GM19452 (cell line): ENCODE measurements at regions not wholly inside any gene's neighbourhood (a gene's known extent, or its start where the extent isn't known, plus 50 kb on each side); places are given as distances from the start of the nearest gene placed in this dataset.

Experiments used
- ATAC-seq: cut with Tn5 transposase; IDR thresholded peaks from one replicate; pipeline ENCODE4 v1.9.1; 2021; ENCODE audit not compliant: unreplicated experiment

DNA sequence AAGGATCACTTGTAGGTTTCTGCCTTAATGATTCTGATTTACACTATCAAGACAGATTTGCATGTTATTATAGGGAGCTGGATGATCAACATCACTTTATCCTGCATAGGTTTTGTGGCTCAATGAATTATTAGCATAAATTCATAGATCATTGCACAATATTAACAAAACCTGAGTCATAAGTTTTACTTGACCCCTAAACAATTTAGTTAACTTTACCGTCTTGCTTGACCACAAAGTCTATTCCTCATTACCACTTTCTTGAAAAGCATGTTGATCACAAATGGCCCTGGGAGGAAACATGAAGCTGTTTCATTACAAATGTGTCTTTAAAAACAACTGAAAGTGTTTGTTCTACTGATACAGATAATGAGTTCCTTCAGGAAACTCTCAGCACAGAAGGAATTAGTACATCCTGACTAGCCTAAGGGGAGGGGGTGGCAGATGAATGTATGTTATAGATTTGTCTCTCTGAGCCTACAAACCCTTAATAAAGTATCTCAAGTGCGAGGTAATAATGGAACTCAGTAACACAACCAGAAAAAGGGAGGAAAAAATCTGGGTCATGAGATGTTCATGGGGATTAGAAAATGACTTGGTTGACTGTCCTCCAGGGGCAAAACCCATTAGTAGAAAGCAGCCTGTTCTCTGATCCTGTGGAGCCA is 303.4 kb downstream of the PIK3C3 start:
- no peak for ATAC-seq

DNA sequence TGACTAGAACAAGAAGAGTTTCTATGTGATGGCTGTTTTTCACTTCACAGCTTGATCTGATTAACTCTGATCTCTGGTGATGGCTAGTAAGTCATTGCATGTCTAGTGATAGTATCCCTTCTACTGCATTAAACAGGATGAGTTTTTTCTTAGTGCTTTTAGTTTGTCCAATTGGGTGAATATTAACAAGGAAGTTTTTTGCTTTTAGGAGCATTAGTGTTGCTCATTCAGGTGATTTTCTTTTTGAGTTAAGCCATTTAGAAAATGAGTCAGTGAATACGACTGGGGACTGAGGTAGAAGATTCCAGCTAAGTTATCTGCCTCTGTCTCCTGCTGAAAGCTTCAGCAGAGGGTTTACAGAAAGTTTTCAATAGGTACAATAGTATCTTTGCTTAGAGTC is 306.7 kb downstream of the PIK3C3 start:
- ATAC-seq = no peak

DNA sequence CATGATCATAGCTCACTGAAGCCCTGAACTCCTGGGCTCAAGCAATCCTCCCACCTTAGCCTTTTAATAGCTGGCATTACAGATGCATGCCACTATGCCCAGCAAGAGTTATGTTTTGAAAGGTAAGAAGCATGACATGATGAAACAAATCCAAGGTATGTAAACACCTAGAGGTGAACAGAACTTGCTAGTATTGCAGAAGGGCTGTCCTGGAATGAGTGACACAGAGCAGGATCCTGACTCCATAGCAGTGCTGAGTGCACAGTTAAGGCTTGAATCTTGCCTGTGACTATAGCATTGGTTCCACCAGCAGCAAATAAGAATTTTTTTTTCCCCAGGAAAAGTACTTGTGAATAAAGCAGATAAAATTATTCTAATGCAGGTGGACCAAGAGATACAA is 309.5 kb downstream of the PIK3C3 start:
- no peak for ATAC-seq

DNA sequence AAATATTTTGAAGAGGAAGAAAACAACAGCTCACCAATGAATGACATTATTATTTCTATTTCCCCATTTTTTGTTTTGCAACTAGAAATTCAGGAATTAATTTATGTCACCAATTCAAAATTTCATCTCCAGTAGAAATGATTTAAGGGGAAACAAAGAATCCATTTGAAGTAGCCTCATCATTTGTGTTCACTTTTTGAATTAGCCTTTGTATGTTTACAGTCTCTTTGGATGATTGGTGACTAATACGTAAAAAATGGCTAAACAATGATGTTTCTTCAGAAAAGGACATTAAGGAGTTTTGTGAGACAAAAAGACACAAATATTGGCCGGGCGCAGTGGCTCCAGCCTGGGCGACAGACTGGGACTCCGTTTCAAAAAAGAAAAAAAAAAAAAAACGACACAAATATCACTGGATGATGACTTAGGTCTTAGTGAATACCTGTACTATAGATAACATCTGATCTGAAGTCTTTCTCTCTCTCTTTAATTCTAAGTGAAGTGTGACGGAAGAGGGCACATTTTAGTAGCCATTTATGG is 313.2 kb downstream of the PIK3C3 start:
- ATAC-seq = no peak

DNA sequence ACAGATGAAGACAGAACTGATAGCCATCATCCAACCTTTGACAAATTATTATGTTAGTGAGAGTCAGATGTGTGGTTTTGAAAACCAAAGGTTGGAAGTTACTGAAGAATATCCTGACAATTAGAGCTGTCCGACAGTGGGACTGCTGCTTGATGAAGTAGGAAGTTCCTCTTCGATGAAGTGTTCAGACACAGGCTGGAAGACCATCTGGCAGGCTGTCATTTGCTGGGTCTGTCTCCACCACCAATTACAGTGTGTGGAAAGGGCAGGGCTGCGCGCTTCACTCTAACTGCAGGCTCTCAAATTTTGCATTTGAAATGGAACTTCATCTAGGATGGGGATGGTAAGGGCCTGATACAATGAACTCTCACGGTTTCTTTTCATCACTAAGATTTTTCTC is 313.8 kb downstream of the PIK3C3 start:
- no peak for ATAC-seq

DNA sequence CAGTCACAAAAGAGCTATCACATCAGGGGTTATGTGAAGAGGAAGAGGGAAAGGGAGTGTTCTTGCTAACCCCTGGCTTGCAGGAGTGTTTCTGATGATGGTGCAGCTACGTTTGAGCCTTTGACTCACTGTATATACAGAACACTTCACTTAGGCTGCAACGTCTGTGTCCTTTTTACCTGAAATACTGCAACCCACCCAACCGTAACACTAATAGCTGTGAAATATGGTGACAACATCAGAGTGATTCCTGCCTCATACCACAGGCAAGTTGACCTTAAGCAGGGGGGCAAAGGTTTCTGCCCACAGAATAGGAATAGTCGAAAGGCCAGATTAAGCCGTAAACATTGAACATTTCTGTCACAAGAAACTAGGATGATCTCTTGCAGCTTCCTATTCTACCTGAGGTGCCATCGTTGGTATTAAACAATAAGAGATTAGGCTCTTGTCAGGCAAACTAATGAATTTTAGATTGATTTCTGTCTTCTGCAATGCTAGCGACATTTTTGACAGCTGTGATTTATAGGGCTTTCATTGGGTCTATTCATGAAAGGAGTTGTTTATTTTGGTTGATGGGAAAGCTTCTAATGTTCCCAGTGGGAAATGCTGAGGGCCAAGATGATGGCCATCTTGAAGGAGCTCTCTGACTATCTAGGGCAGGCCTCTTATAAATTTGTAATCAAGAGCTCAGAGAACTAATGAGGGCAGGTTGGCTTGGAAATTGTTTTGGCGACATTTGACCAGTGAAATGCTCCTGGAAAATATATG is 316.8 kb downstream of the PIK3C3 start:
- ATAC-seq = no peak

DNA sequence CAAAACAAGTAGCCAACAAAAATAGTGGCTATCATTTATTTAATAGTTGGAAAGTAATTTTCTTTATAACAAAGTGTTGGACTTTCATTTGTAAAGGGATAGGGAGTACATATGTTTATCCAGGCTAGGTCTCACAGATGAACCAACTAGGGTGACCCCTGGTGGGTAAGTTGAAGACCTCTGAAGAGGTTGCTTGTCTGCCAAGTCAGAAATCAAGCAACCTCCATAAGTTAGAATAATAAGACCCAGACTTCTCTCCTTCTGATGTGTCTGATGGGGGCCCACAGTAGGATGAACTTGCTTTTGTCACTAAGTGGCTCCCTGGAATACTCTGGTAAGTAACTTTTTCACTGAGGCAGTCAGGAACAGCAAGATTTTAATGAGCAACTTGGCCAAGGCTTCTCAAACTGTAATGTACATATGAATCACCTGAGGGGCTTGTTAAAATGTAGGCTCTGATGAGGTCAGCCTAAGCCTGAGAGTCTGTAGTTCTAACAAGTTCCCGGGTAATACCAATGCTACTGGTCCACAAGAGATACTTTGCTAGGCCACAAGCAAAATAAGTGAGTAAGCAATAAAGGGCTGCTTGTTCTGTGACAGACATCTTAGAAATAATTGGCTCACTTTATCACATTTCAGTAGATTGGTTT is 319.6 kb downstream of the PIK3C3 start:
- no peak for ATAC-seq

DNA sequence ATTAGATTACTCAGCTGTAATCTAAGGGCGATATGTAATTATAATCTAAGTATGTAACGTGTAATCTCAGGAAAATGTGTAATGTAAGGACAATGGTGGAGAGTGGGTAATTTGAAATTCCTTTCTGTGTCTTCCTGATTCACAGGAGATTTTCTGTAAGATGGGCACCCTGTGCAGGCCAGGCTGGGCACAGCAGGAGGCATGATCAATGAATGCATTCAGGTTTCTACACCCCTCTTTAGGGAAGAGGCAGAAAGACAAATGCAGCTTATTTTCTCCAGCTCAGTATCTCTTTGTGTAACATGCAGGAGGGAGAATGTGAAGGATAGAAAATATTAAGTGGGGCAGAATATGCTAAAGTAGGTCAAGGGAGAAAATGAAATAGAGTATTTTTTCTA is 320.1 kb downstream of the PIK3C3 start:
- no peak for ATAC-seq

DNA sequence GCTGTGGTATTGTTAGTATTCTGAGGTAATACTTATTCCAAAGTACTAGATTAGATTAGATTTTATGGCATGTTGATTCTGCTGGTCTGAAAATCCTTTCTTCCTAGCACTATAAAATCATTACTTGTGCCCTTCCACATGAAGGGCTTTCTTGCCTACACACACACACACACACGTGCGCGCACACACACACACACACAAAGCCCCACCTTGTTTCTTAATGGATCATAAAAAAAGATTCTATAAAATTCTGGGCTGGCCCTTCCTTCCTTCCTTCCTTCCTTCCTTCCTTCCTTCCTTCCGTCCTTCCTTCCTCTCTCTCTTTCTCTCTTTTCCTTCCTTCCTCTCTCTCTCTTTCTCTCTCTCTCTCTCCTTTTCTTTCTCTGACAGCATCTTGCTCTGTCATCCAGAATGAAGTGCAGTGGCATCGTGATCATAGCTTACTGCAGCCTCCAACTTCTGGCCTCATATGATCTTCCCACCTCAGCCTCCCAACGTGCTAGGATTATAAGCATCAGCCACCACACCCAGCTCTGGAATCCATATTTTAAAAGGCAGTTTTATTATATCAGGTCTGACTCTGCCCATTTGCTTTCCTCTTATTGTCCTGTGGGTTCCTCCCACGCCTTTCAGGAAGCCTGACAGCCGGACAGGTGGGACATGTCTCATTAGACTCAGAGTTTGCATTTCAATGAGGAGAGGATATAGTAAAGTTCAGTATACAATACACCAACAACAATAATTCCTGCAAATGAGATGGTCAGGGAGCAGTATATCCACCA is 321.1 kb downstream of the PIK3C3 start:
- no peak for ATAC-seq

DNA sequence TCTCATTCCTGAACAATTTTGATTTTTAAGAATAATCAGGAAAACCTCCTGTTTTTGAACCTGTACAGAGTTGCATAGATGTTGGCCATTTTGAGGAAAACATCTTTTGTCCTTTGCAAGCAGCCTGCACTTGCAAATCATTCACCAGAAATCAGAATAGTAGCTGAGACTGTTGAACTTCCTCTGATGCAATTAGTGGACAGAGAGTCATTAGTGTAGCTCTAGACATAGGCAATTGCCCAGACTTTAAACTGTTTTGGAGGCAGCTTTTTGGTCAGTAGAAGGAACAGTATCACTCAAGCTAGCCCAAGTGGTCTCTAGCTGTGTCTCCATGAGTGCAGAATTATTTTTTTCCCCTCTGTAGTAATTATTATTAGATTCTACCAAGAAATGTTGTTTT is 326.1 kb downstream of the PIK3C3 start:
- no peak for ATAC-seq

DNA sequence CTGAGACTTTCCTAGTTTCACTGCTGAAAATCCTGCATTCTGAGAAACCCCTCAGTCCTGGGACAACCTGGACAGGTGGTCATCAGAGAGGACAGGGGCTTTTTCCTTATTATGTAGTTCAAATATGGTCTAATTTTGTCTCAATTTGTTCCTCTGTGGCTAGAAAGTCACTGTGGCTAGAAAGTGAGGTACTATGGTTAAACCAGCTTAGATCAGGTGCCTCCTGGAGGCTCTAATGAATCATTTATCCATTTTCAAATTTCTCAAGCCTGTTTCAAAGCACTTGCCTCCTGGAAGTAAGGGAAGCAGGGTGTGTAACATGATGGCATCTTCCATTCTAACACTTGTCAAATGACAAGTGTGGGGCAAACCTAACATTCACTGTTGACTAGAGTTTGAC is 326.8 kb downstream of the PIK3C3 start:
- ATAC-seq = no peak

DNA sequence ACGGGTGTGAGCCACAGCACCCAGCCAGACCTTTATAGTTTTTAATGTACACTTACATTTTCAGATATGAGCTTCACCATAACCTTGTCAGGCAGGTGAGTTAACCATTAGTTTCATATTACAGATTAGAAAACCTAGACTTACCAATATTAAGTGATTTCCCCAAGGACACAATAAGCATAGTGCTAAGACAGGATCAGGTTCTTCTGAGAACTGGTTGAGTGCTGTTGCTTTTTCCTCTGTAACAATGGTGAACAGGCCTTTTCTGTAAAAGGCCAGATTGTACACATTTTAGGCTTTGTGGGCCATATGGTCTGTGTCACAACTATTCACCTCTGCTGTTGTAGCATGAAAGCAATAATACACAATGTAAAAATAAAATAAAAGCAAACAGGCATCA is 332.0 kb downstream of the PIK3C3 start:
- ATAC-seq = peak; percentile 70

DNA sequence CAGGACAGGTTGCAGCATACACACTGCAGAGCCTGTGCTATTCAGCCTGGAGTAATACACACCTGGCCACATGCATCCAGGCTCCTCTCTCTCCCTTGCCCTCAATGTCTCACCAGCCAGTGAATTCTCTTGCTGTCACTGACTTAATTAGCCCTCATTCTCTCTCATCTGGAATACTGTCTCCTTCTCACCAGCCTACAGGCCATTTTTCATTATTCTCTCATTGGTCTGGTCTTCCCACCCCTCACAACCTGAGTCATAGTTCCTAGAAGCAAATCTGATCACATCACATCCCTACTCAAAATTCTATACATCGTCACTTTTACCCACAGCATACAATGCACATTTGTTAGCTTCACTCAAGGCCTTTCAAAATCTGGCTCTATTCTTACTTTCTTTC is 333.1 kb downstream of the PIK3C3 start:
- ATAC-seq = no peak

DNA sequence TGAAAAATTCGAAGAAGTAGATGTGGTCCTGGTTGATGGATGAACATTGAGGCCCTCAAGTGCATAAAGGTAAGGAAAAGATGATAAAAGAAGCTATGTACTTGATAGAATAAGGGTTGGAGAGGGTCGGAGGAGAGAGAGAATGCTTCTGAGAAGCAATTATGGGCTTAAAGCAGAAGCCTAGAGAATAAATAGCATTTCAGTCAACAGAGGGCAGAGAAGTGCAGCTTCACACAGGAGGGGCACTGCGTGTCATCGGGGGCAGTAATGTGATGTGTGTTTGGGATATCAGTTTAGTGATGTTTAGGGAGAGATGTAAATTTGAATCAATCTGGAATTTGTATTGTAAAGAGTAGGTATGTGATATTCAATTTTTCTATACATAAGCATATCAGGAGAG is 334.5 kb downstream of the PIK3C3 start:
- no peak for ATAC-seq

DNA sequence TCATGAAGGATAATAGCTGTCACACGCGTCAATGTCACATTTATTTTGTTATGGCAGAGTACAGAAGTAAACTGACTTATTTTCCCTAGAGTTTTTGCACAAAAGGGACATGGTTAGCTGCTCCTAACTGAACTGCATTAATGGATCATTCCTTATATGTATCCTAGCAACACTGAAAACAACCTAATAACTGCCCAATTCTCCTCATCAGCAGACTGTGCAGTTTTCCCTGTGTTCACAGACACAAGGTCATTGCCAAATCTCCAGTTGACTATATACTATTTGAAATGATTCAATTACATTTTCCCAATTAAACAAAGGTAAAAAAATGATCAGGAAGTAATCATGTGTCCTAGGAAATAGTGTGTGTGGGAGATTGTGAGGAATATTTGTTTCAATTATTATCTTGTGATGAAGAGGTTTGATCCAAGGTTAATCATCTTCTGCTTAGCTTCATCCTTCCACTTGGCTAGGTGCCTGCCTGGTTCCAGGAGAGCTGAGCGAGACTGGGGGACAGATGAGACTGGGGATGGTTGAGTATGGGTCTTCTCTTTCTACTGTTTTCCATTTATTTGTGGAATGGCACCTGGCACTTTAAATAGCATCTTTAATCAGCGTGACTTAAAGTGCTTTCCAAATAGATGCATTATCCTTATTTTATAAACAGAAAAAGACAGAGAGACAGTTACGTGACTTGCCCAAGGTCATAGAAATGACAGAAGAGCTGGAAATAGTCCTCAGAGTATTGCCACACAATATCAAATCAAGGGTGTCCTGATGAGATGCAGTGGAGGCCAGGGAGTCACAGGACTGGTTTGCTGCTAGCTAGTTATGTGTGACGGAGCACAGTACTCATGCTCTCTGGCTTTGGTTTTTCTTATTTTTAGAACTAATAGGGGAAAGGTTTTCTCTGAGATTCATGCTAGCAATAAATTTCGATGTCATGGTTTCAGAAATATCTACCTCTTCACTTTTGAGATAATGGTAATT is 335.6 kb downstream of the PIK3C3 start:
- no peak for ATAC-seq

DNA sequence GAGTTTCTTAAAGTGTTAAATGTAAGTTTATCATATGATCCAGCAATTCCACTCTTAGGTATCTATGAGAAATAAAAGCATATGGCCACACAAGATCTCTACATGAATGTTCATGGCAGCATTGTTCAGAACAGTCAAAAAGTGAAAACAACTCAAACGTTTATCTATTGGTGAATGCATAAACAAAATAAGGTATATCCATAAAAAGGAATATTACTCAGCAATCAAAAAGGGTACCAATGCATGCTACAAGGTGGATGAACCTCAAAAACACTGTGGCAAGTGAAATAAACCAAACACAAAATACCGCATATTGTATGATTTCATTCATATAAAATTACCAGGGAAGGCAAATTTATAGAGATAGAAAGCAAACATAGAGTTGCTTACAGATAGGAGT is 337.6 kb downstream of the PIK3C3 start:
- no peak for ATAC-seq

DNA sequence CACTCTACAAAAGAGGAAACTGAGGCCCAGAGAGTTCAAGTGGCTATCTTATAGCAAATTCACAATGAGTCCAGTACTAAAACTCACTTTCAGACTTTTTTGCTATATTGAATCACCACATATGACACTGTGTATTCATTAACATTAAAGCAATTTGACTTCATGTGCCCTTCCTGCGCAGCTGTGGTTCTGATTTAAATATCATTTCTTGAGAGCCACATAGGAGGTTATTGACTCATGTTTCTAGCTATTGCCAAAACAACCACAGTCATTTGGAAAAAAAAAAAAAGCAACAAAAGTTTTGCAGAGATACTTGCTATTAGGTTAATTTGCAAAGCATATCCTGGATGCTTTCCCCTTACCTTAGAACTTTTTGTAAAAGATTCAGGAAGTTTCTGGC is 341.2 kb downstream of the PIK3C3 start:
- no peak for ATAC-seq

DNA sequence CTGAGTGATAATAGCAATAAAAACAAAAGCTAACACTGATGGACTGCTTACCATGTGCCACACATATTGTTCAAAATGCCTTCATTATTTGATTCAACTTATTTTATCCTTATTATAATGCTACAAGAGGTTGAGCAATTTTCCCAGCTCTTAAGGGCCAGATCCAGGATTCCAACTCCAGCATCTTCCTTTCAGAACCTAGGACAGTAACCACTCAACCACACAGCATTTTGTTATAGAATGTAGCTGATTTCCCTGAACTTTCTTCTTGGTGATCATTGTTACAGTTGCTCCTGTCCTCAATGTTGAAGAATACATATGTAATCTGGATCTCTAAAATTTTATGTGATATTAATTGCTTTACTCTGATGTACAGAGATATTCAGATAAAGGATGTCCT is 341.7 kb downstream of the PIK3C3 start:
- no peak for ATAC-seq

DNA sequence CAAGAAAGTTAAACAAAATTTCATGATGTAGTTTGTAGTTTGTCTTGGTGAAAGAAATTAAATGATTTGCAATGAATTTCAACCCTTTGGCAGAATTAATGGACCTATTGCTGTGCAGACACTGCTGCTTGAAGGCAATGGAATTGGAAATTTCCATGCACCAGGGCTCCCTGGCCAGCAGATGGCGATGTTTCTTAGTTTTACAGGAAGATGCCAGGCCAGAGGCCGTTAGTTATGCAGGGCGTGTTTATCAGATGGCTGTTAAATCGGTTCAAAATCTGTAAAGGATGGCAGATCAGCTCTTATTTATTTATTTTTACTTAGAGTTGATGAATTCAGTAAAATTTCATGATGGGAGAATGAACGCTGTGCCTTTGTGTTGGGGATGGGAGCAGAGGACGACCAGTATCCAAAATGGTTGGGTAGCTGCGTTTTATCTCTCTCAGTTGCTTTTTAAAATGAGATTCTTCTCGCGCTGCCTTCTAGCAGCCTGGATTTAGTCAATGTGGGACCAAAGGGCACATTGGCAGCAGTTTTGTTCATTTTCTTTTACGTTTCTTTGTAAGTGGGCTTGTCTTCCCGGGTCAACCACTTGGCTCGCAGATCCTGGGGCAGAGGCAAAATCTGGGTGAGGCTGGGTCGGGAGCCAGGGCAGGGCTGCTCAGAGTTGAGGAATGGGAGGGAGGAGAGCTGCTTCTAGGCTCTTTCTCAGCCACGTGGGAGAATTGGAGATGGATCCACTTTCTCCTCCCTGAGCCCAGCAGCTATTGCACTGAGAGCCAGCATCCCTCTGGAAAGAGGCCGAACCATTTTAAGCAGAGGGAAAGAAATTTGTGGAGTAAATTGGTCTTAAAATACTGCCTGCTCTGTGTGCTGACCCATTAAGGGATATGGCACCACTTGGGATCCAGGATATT is 344.0 kb downstream of the PIK3C3 start:
- peak; percentile 85 for ATAC-seq
